ENCODE measurements at regions not wholly inside any gene's neighbourhood (a gene's known extent, or its start where the extent isn't known, plus 50 kb on each side); places are given as distances from the start of the nearest gene placed in this dataset.

DNA sequence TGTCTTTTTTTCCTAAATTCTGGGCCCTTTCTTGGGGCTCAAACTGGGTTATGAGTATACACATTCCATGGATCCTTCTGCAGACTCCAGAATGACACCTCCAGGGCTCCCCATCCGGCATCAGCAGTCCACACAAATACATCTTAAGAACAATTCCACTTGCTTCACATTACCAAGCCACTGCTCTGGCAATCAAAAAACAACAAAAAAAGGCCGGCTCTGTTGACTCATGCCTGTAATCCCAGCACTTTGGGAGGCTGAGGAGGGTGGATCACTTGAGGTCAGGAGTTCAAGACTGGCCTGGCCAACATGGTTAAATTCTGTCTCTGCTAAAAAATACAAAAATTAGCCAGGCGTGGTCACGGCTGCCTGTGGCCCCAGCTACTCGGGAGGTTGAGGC lies 49.9 kb upstream of the LPP start:
- TF ChIP-seq, protein P1, sequence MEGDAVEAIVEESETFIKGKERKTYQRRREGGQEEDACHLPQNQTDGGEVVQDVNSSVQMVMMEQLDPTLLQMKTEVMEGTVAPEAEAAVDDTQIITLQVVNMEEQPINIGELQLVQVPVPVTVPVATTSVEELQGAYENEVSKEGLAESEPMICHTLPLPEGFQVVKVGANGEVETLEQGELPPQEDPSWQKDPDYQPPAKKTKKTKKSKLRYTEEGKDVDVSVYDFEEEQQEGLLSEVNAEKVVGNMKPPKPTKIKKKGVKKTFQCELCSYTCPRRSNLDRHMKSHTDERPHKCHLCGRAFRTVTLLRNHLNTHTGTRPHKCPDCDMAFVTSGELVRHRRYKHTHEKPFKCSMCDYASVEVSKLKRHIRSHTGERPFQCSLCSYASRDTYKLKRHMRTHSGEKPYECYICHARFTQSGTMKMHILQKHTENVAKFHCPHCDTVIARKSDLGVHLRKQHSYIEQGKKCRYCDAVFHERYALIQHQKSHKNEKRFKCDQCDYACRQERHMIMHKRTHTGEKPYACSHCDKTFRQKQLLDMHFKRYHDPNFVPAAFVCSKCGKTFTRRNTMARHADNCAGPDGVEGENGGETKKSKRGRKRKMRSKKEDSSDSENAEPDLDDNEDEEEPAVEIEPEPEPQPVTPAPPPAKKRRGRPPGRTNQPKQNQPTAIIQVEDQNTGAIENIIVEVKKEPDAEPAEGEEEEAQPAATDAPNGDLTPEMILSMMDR (IDR thresholded peaks at IDR 0.05): no peak
- TF ChIP-seq POLR2A (IDR thresholded peaks at IDR 0.05): no peak
- no peak for TF ChIP-seq EP300 (IDR thresholded peaks at IDR 0.05)
